BJ (cell line): ENCODE measurements at regions not wholly inside any gene's neighbourhood (a gene's known extent, or its start where the extent isn't known, plus 50 kb on each side); places are given as distances from the start of the nearest gene placed in this dataset.

Experiments
- CTCF ChIA-PET: fragments of 350-600 bp; formaldehyde crosslinking; extraction: SDS; loops from one replicate; lab custom pipeline; 2021; ENCODE audit warnings: antibody characterized with exemption, inconsistent platforms; lab: Yijun Ruan, JAX
- POLR2A ChIA-PET: fragments of 300-600 bp; sonication (Branson Sonifier 250); formaldehyde crosslinking; extraction: SDS; loops from one replicate; lab custom pipeline; 2021; ENCODE audit warnings: antibody characterized with exemption; lab: Charles Lee
- DNase-seq: peaks from one replicate; pipeline ENCODE4 v3.0.0-alpha.2; 2011; ENCODE audit warnings: low read depth
- H3K27me3 ChIP-seq: 2 replicates; pipeline ENCODE4 v1.6.0; 2011; ENCODE audit warnings: low read length; ENCODE audit not compliant: control insufficient read depth, insufficient read depth
- H3K36me3 ChIP-seq: 2 replicates; pipeline ENCODE4 v1.5.1; 2011; ENCODE audit warnings: low read length; ENCODE audit not compliant: control insufficient read depth, insufficient read depth
- H3K4me3 ChIP-seq: 2 replicates; pipeline ENCODE4 v1.5.1; 2011; ENCODE audit warnings: low read depth, mild to moderate bottlenecking, control low read depth, low read length
- TF ChIP-seq, protein P1 (sequence below): IDR thresholded peaks from 2 replicates; pipeline ENCODE4 v1.5.1; 2011; ENCODE audit warnings: low read depth, mild to moderate bottlenecking, control low read depth, inconsistent platforms, low read length, moderate library complexity; ENCODE audit not compliant: insufficient read depth

- Histone ChIP-seq H3K36me3 (no peaks in the 10 kb centered on the region), H3K4me3 (no peak overlapping the region), H3K27me3 (no peaks in the 10 kb centered on the region)
- ChIA-PET CTCF (no interaction called here), POLR2A (interaction anchor here (0.6 kb wide), 1 partner anchor 48 kb away, joined by 3 read pairs; no protein-coding TSS in a partner anchor)
- TF ChIP-seq, protein P1, sequence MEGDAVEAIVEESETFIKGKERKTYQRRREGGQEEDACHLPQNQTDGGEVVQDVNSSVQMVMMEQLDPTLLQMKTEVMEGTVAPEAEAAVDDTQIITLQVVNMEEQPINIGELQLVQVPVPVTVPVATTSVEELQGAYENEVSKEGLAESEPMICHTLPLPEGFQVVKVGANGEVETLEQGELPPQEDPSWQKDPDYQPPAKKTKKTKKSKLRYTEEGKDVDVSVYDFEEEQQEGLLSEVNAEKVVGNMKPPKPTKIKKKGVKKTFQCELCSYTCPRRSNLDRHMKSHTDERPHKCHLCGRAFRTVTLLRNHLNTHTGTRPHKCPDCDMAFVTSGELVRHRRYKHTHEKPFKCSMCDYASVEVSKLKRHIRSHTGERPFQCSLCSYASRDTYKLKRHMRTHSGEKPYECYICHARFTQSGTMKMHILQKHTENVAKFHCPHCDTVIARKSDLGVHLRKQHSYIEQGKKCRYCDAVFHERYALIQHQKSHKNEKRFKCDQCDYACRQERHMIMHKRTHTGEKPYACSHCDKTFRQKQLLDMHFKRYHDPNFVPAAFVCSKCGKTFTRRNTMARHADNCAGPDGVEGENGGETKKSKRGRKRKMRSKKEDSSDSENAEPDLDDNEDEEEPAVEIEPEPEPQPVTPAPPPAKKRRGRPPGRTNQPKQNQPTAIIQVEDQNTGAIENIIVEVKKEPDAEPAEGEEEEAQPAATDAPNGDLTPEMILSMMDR, result no peak
- DNase-seq, result no peak
Observed at GRCh38 chr2:12870692-12871091, 154.0 kb downstream of the TRIB2 start.

DNA sequence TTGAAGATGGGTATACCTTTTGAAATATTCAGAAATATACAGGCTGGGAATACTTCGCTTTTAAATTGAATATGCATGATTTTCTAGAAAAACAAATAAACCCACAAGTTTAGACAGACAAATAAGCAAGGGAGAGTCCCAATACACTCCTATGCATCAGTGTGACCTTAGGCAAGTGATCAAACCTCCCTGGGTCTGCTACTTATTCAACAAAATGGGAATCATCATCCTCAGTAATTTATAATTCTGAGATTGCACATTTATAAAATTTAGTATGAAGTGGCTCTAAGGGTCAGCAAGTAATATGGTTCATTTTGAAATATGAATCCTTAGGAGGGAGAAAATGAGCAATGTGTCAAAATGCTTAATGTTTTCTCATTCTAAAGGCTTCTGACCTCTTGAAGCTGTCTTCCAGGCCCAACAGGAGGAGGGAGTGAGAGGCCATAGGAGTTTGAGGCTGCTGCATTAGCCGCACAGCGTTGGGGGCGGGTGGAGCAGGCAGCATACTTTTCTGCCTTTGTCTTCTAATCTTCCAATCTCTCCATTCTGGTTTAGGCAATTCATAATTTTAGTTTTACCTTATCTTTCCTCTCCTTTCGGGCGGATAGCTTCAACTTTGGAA lies 155.1 kb downstream of the TRIB2 start:
- no peak overlapping the region for H3K4me3 ChIP-seq
- POLR2A ChIA-PET, result no interaction called here
- CTCF ChIA-PET, result no interaction called here
- H3K27me3 ChIP-seq, result no peaks in the 10 kb centered on the region
- no peak for DNase-seq
- no peaks in the 10 kb centered on the region for H3K36me3 ChIP-seq
- TF ChIP-seq, protein P1, result no peak

GRCh38 chr2:12877761-12878160 lies 161.0 kb downstream of the TRIB2 start:
- POLR2A ChIA-PET, result no interaction called here
- CTCF ChIA-PET, result interaction anchor here (0.8 kb wide), 1 partner anchor 10 kb away, joined by 3 read pairs; no protein-coding TSS in a partner anchor
- DNase-seq, result no peak
- Histone ChIP-seq H3K27me3 (no peaks in the 10 kb centered on the region), H3K4me3 (no peak overlapping the region), H3K36me3 (no peaks in the 10 kb centered on the region)
- TF ChIP-seq, protein P1, result no peak

GRCh38 chr2:12879649-12880048 lies 162.9 kb downstream of the TRIB2 start:
- POLR2A ChIA-PET, result no interaction called here
- Histone ChIP-seq H3K4me3 (no peak overlapping the region), H3K36me3 (no peaks in the 10 kb centered on the region), H3K27me3 (no peaks in the 10 kb centered on the region)
- DNase-seq, result no peak
- TF ChIP-seq, protein P1, result no peak
- CTCF ChIA-PET, result no interaction called here

- Histone ChIP-seq H3K36me3 (no peaks in the 10 kb centered on the region), H3K27me3 (no peaks in the 10 kb centered on the region), H3K4me3 (no peak overlapping the region)
- CTCF ChIA-PET, result interaction anchor here (1.5 kb wide), 1 partner anchor 49 kb away, joined by 10 read pairs; no protein-coding TSS in a partner anchor
- POLR2A ChIA-PET, result no interaction called here
- DNase-seq, result no peak
- TF ChIP-seq, protein P1, result peak; percentile 25; the same call in 1 of the 2 replicates
Observed at GRCh38 chr2:12881952-12882351, 165.2 kb downstream of the TRIB2 start.
